HEK293T (cell line): ENCODE measurements at regions not wholly inside any gene's neighbourhood (a gene's known extent, or its start where the extent isn't known, plus 50 kb on each side); places are given as distances from the start of the nearest gene placed in this dataset.

ENCODE experiments used
- CTCF ChIA-PET: fragments of 350-600 bp; formaldehyde crosslinking; extraction: SDS; loops from one replicate; lab custom pipeline; 2021; ENCODE audit warnings: antibody characterized with exemption, inconsistent platforms; lab: Yijun Ruan, JAX
- POLR2A ChIA-PET: fragments of 350-600 bp; formaldehyde crosslinking; extraction: SDS; loops from one replicate; lab custom pipeline; 2020; ENCODE audit warnings: antibody characterized with exemption, inconsistent platforms; lab: Yijun Ruan, JAX
- DNase-seq: peaks from one replicate; pipeline ENCODE4 v3.0.0; 2012; ENCODE audit warnings: mixed read lengths; ENCODE audit errors: extremely low spot score
- ARNT ChIP-seq: fragments of 450-650 bp; IDR thresholded peaks from 2 replicates; pipeline ENCODE4 v1.6.1; 2017; ENCODE audit warnings: mild to moderate bottlenecking
- BHLHE40 ChIP-seq: fragments of 450-650 bp; IDR thresholded peaks from 2 replicates; pipeline ENCODE4 v1.6.1; 2016; ENCODE audit warnings: mild to moderate bottlenecking, moderate library complexity, borderline replicate concordance
- CTBP1 ChIP-seq: fragments of 450-650 bp; IDR thresholded peaks from 2 replicates; pipeline ENCODE4 v1.6.1; 2016; ENCODE audit warnings: borderline replicate concordance
- ELF4 ChIP-seq: fragments of 450-650 bp; IDR thresholded peaks from 2 replicates; pipeline ENCODE4 v1.6.1; 2017; ENCODE audit warnings: antibody characterized with exemption
- FOXA1 ChIP-seq: fragments of 450-650 bp; IDR thresholded peaks from 2 replicates; pipeline ENCODE4 v1.6.1; 2016; ENCODE audit warnings: mild to moderate bottlenecking
- FOXK2 ChIP-seq: fragments of 450-650 bp; IDR thresholded peaks from 2 replicates; pipeline ENCODE4 v1.6.1; 2016; ENCODE audit warnings: mild to moderate bottlenecking
- FOXM1 ChIP-seq: fragments of 450-650 bp; IDR thresholded peaks from 2 replicates; pipeline ENCODE4 v1.6.1; 2017; ENCODE audit warnings: mild to moderate bottlenecking, borderline replicate concordance
- HDGF ChIP-seq: fragments of 450-650 bp; IDR thresholded peaks from 2 replicates; pipeline ENCODE4 v1.6.1; 2017; ENCODE audit warnings: antibody characterized with exemption, borderline replicate concordance
- L3MBTL2 ChIP-seq: fragments of 450-650 bp; conservative IDR thresholded peaks from 2 replicates; pipeline ENCODE4 v1.6.1; 2016; ENCODE audit warnings: mild to moderate bottlenecking
- LEF1 ChIP-seq: fragments of 450-650 bp; IDR thresholded peaks from 2 replicates; pipeline ENCODE4 v1.6.1; 2017; ENCODE audit warnings: mild to moderate bottlenecking, borderline replicate concordance
- NFRKB ChIP-seq: fragments of 450-650 bp; IDR thresholded peaks from 2 replicates; pipeline ENCODE4 v1.6.1; 2016; ENCODE audit warnings: mild to moderate bottlenecking, moderate library complexity
- SP1 ChIP-seq: fragments of 450-650 bp; IDR thresholded peaks from 2 replicates; pipeline ENCODE4 v1.6.1; 2017
- SUZ12 ChIP-seq: fragments of 450-650 bp; IDR thresholded peaks from 2 replicates; pipeline ENCODE4 v1.6.1; 2016; ENCODE audit warnings: mild to moderate bottlenecking
- TARDBP ChIP-seq: fragments of 450-650 bp; IDR thresholded peaks from 2 replicates; pipeline ENCODE4 v1.6.1; 2016
- ZNF384 ChIP-seq: fragments of 450-650 bp; IDR thresholded peaks from 2 replicates; pipeline ENCODE4 v1.6.1; 2016
- TF ChIP-seq, protein P1 (sequence below): fragments of 450-650 bp; IDR thresholded peaks from 2 replicates; pipeline ENCODE4 v1.6.1; 2016

DNA sequence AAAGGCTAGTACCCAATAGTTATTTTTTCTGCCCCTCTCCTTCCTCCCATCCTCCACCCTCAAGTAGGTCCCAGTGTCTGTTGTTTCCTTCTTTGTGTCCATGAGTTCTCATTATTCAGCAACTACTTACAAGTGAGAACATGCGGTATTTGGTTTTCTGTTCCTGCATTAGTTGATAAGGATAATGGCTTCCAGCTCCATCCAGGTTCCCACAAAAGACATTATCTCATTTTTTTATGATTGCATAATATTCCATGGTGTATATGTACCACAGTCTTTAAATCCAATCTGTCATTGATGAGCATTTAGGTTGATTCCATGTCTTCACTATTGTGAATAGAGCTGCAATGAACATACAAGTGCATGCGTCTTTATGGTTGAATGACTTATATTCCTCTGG, 128.3 kb upstream of the ANKRD55 start:
- POLR2A ChIA-PET, result no interaction called here
- CTCF ChIA-PET, result no interaction called here
- no peak for DNase-seq
- TF ChIP-seq, protein P1, sequence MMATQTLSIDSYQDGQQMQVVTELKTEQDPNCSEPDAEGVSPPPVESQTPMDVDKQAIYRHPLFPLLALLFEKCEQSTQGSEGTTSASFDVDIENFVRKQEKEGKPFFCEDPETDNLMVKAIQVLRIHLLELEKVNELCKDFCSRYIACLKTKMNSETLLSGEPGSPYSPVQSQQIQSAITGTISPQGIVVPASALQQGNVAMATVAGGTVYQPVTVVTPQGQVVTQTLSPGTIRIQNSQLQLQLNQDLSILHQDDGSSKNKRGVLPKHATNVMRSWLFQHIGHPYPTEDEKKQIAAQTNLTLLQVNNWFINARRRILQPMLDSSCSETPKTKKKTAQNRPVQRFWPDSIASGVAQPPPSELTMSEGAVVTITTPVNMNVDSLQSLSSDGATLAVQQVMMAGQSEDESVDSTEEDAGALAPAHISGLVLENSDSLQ, result no peak
- TF ChIP-seq CTBP1 (no peak), ELF4 (no peak), HDGF (no peak), SUZ12 (no peak), NFRKB (no peak), FOXA1 (no peak), ZNF384 (no peak), L3MBTL2 (no peak)

GRCh38 chr5:56360816-56361215, 127.7 kb upstream of the ANKRD55 start:
- TF ChIP-seq SP1 (no peak), ARNT (no peak), LEF1 (no peak), FOXK2 (no peak), FOXM1 (no peak), HDGF (no peak), FOXA1 (no peak), NFRKB (no peak), ELF4 (no peak), SUZ12 (no peak)
- DNase-seq, result no peak
- ChIA-PET CTCF (no interaction called here), POLR2A (no interaction called here)

DNA sequence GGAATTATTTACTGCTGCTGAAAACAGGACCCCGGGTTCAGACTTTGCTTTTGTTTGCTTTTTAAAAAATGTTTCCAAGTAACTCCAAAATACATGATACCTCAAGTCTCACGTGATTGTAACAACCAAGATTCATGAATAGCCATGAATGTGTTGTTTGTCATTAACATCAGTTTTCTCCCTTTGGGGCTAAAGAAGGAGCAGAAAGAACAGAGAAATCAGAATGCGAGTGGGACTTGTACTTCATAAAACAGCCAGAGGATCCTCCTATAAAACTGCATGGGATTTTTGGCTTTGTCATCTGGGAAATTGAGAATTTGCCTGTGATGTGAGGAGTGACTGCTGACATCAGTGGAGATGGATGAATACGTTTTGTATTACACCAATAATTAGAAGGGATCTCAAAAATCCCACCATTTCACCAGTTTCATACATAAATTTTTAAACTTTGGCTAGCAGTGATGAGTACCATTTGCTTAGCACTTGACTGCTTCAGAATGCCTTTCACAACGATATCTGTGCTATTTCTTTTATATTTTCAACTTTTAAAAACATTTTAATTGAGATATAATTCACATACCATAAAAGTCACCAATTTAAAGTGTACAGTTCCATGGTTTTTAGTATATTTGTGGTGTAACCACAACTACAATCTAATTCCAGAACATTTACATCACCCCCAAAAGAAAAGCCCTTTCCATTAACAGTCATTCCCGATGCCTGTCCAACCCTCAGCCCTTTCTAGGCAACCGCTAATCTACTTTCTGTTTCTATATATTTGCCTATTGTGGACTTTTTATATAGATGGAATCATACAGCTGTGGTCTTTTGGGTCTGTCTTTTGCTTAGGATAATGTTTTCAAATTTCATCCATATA, 126.9 kb upstream of the ANKRD55 start:
- no peak for TF ChIP-seq L3MBTL2
- no peak for TF ChIP-seq ELF4
- TF ChIP-seq SUZ12, result no peak
- no peak for TF ChIP-seq CTBP1
- TF ChIP-seq FOXA1, result no peak
- ChIA-PET CTCF (no interaction called here), POLR2A (no interaction called here)
- DNase-seq, result no peak

- peak; percentile 18 for DNase-seq
- POLR2A ChIA-PET, result no interaction called here
- TF ChIP-seq L3MBTL2 (no peak), ARNT (no peak)
- TF ChIP-seq, protein P1, result peak; percentile 73
- CTCF ChIA-PET, result interaction anchor here (0.6 kb wide), 1 partner anchor 779 kb away, joined by 3 read pairs; no protein-coding TSS in a partner anchor
Observed at GRCh38 chr5:56358703-56359681, 125.9 kb upstream of the ANKRD55 start.

DNA sequence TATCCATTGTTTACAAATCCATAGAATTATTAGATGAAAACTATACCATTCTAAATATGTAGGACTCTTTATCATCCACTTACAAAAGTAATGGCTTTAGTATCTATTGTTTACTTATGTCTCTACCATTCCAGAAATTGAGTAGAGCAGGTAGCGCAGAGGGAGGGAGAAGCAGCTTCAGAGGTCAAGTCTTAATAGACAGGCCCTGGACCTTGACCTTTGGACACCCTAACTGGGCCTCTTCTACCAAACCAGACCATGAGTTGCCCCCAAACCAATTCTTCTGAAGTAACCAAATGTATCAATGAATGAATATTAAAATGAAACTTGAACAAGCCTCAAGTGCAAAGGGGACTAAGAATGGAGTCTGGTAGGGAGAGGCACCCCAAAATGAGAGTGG, 124.9 kb upstream of the ANKRD55 start:
- ChIA-PET POLR2A (no interaction called here), CTCF (no interaction called here)
- DNase-seq, result no peak
- TF ChIP-seq FOXA1 (no peak), ARNT (no peak), ELF4 (no peak), HDGF (no peak), ZNF384 (no peak), TARDBP (no peak), L3MBTL2 (no peak), NFRKB (no peak), SP1 (no peak)

- DNase-seq, result no peak
- CTCF ChIA-PET, result no interaction called here
- POLR2A ChIA-PET, result no interaction called here
- TF ChIP-seq LEF1, result no peak
- TF ChIP-seq FOXM1, result no peak
- no peak for TF ChIP-seq ZNF384
- TF ChIP-seq NFRKB, result no peak
- TF ChIP-seq CTBP1, result no peak
- no peak for TF ChIP-seq BHLHE40
- TF ChIP-seq FOXA1, result no peak
- no peak for TF ChIP-seq ARNT
- TF ChIP-seq SUZ12, result no peak
- TF ChIP-seq L3MBTL2, result no peak
- TF ChIP-seq, protein P1, result no peak
- TF ChIP-seq ELF4, result no peak
- TF ChIP-seq TARDBP, result no peak
- TF ChIP-seq HDGF, result no peak
- TF ChIP-seq SP1, result no peak
- TF ChIP-seq FOXK2, result no peak
Observed at GRCh38 chr5:56357426-56357825, 124.3 kb upstream of the ANKRD55 start.
